Esophagus muscularis mucosa (tissue), 4 donors: ENCODE measurements at regions not wholly inside any gene's neighbourhood (a gene's known extent, or its start where the extent isn't known, plus 50 kb on each side); places are given as distances from the start of the nearest gene placed in this dataset.

Source experiments
- DNase-seq: peaks from one replicate; pipeline ENCODE4 v3.0.0-alpha.2; 2017; ENCODE audit errors: extremely low spot score
- H3K27ac ChIP-seq, 4 donors: fragments of 200-600 bp; sonication (generic); replicated peaks in 1 of 4; 1 replicate in 3 of 4; 2 replicates in 1 of 4; pipeline ENCODE4 v1.5.1; 2016 to 2019; ENCODE audit warnings: mild to moderate bottlenecking in 1 of 4
- H3K27me3 ChIP-seq, 4 donors: fragments of 200-600 bp; sonication (generic); one replicate each; pipeline versions ENCODE4 v1.5.1 to v1.6.0; 2016 to 2019
- H3K36me3 ChIP-seq, 4 donors: fragments of 200-600 bp; sonication (generic); one replicate each; pipeline ENCODE4 v1.5.1; 2016 to 2019
- H3K4me1 ChIP-seq, 4 donors: fragments of 200-600 bp; sonication (generic); one replicate each; pipeline ENCODE4 v1.5.1; 2016 to 2019
- H3K4me3 ChIP-seq, 4 donors: fragments of 200-600 bp; sonication (generic); 1 replicate in 2 of 4; 2 replicates in 2 of 4; pipeline ENCODE4 v1.5.1; 2016 to 2019; ENCODE audit warnings: mild to moderate bottlenecking in 4 of 4, moderate library complexity in 1 of 4
- H3K9me3 ChIP-seq, 4 donors: fragments of 200-600 bp; sonication (generic); 1 replicate in 3 of 4; 2 replicates in 1 of 4; pipeline ENCODE4 v1.5.1; 2016 to 2019
- CTCF ChIP-seq, 3 experiments: fragments of 200-600 bp in 2 of 3; fragments of 450-650 bp in 1 of 3; sonication (generic) in 2 of 3; IDR thresholded peaks; one replicate each; pipeline ENCODE4 v1.5.1; 2017 to 2019; ENCODE audit warnings: antibody characterized with exemption in 3 of 3, mild to moderate bottlenecking in 2 of 3, moderate library complexity in 1 of 3
- EP300 ChIP-seq: sonication (generic); formaldehyde crosslinking; IDR thresholded peaks from one replicate; pipeline ENCODE4 v1.6.1; 2017; ENCODE audit warnings: antibody characterized with exemption
- POLR2A ChIP-seq: fragments of 450-650 bp; IDR thresholded peaks from one replicate; pipeline ENCODE4 v1.6.1; 2017; ENCODE audit warnings: antibody characterized with exemption, moderate library complexity, mild to moderate bottlenecking, low read depth
- POLR2AphosphoS5 ChIP-seq, 2 donors: sonication (generic); formaldehyde crosslinking; IDR thresholded peaks; one replicate each; pipeline ENCODE4 v1.6.1; 2017; ENCODE audit warnings: antibody characterized with exemption in 2 of 2
- WGBS: methylation state at CpG from one replicate; pipeline ENCODE4 v1.1.5; 2018; 5-methylcytosine and 5-hydroxymethylcytosine counted together
- intact Hi-C: fragments of 100-400 bp; cut with DNase I; formaldehyde crosslinking; loops from one replicate; pipeline ENCODE4 v1.15.1; 2023

- intact Hi-C loops: no loop called here
- 28% methylated on average over 8 of the region's 8 CpGs for WGBS
Measured at GRCh38 chr11:34830648-34831047, 85.5 kb downstream of the APIP start.

GRCh38 chr11:34830035-34830434, 86.1 kb downstream of the APIP start:
- Histone ChIP-seq H3K27ac (no peak overlapping the region), H3K36me3 (no peaks in the 10 kb centered on the region), H3K9me3 (peaks cover 0 to 5% (median 0%) of the 10 kb centered on the region in 4 donors), H3K4me1 (no peaks in the 10 kb centered on the region), H3K4me3 (no peak overlapping the region), H3K27me3 (no peaks in the 10 kb centered on the region)
- WGBS: 49% methylated on average over 5 of the region's 5 CpGs
- no peak for TF ChIP-seq POLR2A
- no peak for TF ChIP-seq CTCF (IDR thresholded peaks at IDR 0.05)
- TF ChIP-seq POLR2AphosphoS5 (IDR thresholded peaks at IDR 0.05): no peak
- TF ChIP-seq EP300: no peak
- no peak for DNase-seq
- intact Hi-C loops: no loop called here

More at GRCh38 chr11:34830648-34831047, 85.5 kb downstream of the APIP start:
- no peak overlapping the region for H3K27ac ChIP-seq
- TF ChIP-seq EP300 (no peak), CTCF (IDR thresholded peaks at IDR 0.05) (no peak), POLR2A (no peak), POLR2AphosphoS5 (IDR thresholded peaks at IDR 0.05) (no peak)
- no peaks in the 10 kb centered on the region for H3K4me1 ChIP-seq
- no peaks in the 10 kb centered on the region for H3K27me3 ChIP-seq
- H3K36me3 ChIP-seq: no peaks in the 10 kb centered on the region
- H3K9me3 ChIP-seq: peaks cover 0 to 5% (median 0%) of the 10 kb centered on the region in 4 donors
- DNase-seq: no peak
- H3K4me3 ChIP-seq: no peak overlapping the region

- no peaks in the 10 kb centered on the region for H3K36me3 ChIP-seq
- DNase-seq: no peak
- TF ChIP-seq POLR2A (no peak), EP300 (no peak), POLR2AphosphoS5 (IDR thresholded peaks at IDR 0.05) (no peak), CTCF (IDR thresholded peaks at IDR 0.05) (no peak)
- intact Hi-C loops: no loop called here
- no peaks in the 10 kb centered on the region for H3K27me3 ChIP-seq
- H3K4me3 ChIP-seq: no peak overlapping the region
- H3K27ac ChIP-seq: no peak overlapping the region
- no peaks in the 10 kb centered on the region for H3K4me1 ChIP-seq
- no peaks in the 10 kb centered on the region for H3K9me3 ChIP-seq
- WGBS: 71% methylated on average over 1 of the region's 1 CpG
Measured at GRCh38 chr11:34827228-34827627, 89.0 kb downstream of the APIP start.

GRCh38 chr11:34826384-34826726, 89.8 kb downstream of the APIP start:
- Histone ChIP-seq H3K36me3 (no peaks in the 10 kb centered on the region), H3K27ac (no peak overlapping the region), H3K4me1 (no peaks in the 10 kb centered on the region), H3K27me3 (no peaks in the 10 kb centered on the region), H3K4me3 (no peak overlapping the region), H3K9me3 (no peaks in the 10 kb centered on the region)
- 100% methylated on average over 1 of the region's 1 CpG for WGBS
- no peak for DNase-seq
- intact Hi-C loops: no loop called here
- TF ChIP-seq EP300 (no peak), POLR2AphosphoS5 (IDR thresholded peaks at IDR 0.05) (no peak)

GRCh38 chr11:34825670-34826383, 90.4 kb downstream of the APIP start:
- Histone ChIP-seq H3K4me1 (no peaks in the 10 kb centered on the region), H3K36me3 (no peaks in the 10 kb centered on the region), H3K9me3 (no peaks in the 10 kb centered on the region), H3K27me3 (no peaks in the 10 kb centered on the region), H3K4me3 (no peak overlapping the region), H3K27ac (no peak overlapping the region)
- no peak for DNase-seq
- TF ChIP-seq EP300: no peak
- no peak for TF ChIP-seq POLR2AphosphoS5 (IDR thresholded peaks at IDR 0.05)
- TF ChIP-seq CTCF (IDR thresholded peaks at IDR 0.05): no peak
- no peak for TF ChIP-seq POLR2A
- intact Hi-C loops: no loop called here
- WGBS: 95% methylated on average over 6 of the region's 7 CpGs
